COR-L47 (cell line): ENCODE measurements at regions not wholly inside any gene's neighbourhood (a gene's known extent, or its start where the extent isn't known, plus 50 kb on each side); places are given as distances from the start of the nearest gene placed in this dataset.
"Not testable (repeated sequence)": the region's sequence is repeated elsewhere in the genome, so short reads cannot be mapped to it uniquely, and the experiment has no call there.

ENCODE experiments used
- DNase-seq: peaks from one replicate; lab custom pipeline; 2025; lab: John Stamatoyannopoulos, UW

GRCh38 chr3:118168175-118168574 lies 866.5 kb downstream of the IGSF11 start:
- no peak for DNase-seq

- DNase-seq = no peak
Observed at GRCh38 chr3:118171236-118171852, 863.3 kb downstream of the IGSF11 start.

GRCh38 chr3:118180853-118181252 lies 853.8 kb downstream of the IGSF11 start:
- DNase-seq = no peak

- no peak for DNase-seq
Observed at GRCh38 chr3:118181274-118181673, 853.4 kb downstream of the IGSF11 start.

- DNase-seq = peak; percentile 45
Observed at GRCh38 chr3:118186051-118186450, 848.6 kb downstream of the IGSF11 start.

GRCh38 chr3:118187221-118187620 lies 847.4 kb downstream of the IGSF11 start:
- DNase-seq = no peak

- no peak for DNase-seq
Observed at GRCh38 chr3:118196183-118196582, 838.5 kb downstream of the IGSF11 start.

GRCh38 chr3:118199044-118199443 lies 835.6 kb downstream of the IGSF11 start:
- DNase-seq = no peak

GRCh38 chr3:118204052-118204656 lies 830.5 kb downstream of the IGSF11 start:
- no peak for DNase-seq

GRCh38 chr3:118207271-118207670 lies 827.4 kb downstream of the IGSF11 start:
- no peak for DNase-seq

GRCh38 chr3:118208642-118209041 lies 826.0 kb downstream of the IGSF11 start:
- no peak for DNase-seq

GRCh38 chr3:118213892-118214291 lies 820.8 kb downstream of the IGSF11 start:
- DNase-seq = no peak

GRCh38 chr3:118226206-118226605 lies 808.4 kb downstream of the IGSF11 start:
- no peak for DNase-seq

GRCh38 chr3:118227191-118227590 lies 807.5 kb downstream of the IGSF11 start:
- no peak for DNase-seq

GRCh38 chr3:118228151-118228550 lies 806.5 kb downstream of the IGSF11 start:
- no peak for DNase-seq

- no peak for DNase-seq
Observed at GRCh38 chr3:118229196-118229595, 805.5 kb downstream of the IGSF11 start.

GRCh38 chr3:118231578-118231977 lies 803.1 kb downstream of the IGSF11 start:
- no peak for DNase-seq

GRCh38 chr3:118239253-118239652 lies 795.4 kb downstream of the IGSF11 start:
- no peak for DNase-seq

GRCh38 chr3:118244761-118245160 lies 789.9 kb downstream of the IGSF11 start:
- no peak for DNase-seq

GRCh38 chr3:118245312-118245711 lies 789.3 kb downstream of the IGSF11 start:
- no peak for DNase-seq

GRCh38 chr3:118258850-118259249 lies 775.8 kb downstream of the IGSF11 start:
- not testable (repeated sequence) for DNase-seq

GRCh38 chr3:118262800-118263402 lies 771.7 kb downstream of the IGSF11 start:
- no peak for DNase-seq

GRCh38 chr3:118267588-118267987 lies 767.1 kb downstream of the IGSF11 start:
- no peak for DNase-seq
